Anterior cingulate cortex (tissue), 58 donors: ENCODE measurements at regions not wholly inside any gene's neighbourhood (a gene's known extent, or its start where the extent isn't known, plus 50 kb on each side); places are given as distances from the start of the nearest gene placed in this dataset.

Source experiments
- DNase-seq, 58 donors: peaks; one replicate each; lab custom pipeline; 2025; lab: John Stamatoyannopoulos, UW

GRCh38 chr15:70203981-70204560, 106.4 kb upstream of the TLE3 start:
- no peak for DNase-seq

- DNase-seq: no peak
These were observed 105.0 kb upstream of the TLE3 start for GRCh38 chr15:70202756-70203155.

- no peak for DNase-seq
These were observed 103.7 kb upstream of the TLE3 start for GRCh38 chr15:70201425-70201775.

GRCh38 chr15:70200511-70201424, 103.1 kb upstream of the TLE3 start:
- peak in 20 of 58 donors; percentile 2 to 75 (median 34) for DNase-seq

GRCh38 chr15:70199540-70200410, 102.1 kb upstream of the TLE3 start:
- DNase-seq: no peak

GRCh38 chr15:70199124-70199482, 101.4 kb upstream of the TLE3 start:
- no peak for DNase-seq

GRCh38 chr15:70198441-70199123, 100.9 kb upstream of the TLE3 start:
- no peak for DNase-seq

- DNase-seq: no peak
These were observed 100.2 kb upstream of the TLE3 start for GRCh38 chr15:70197945-70198361.

- no peak for DNase-seq
These were observed 99.7 kb upstream of the TLE3 start for GRCh38 chr15:70197318-70197944.

- peak in 1 of 58 donors; percentile 19 for DNase-seq
These were observed 98.9 kb upstream of the TLE3 start for GRCh38 chr15:70196372-70197316.

- DNase-seq: peak in 55 of 58 donors; percentile 18 to 91 (median 67)
These were observed 98.0 kb upstream of the TLE3 start for GRCh38 chr15:70195587-70196305.

- peak in 1 of 58 donors; percentile 25 for DNase-seq
These were observed 97.5 kb upstream of the TLE3 start for GRCh38 chr15:70195171-70195570.

GRCh38 chr15:70194266-70194665, 96.5 kb upstream of the TLE3 start:
- DNase-seq: no peak

- no peak for DNase-seq
These were observed 96.0 kb upstream of the TLE3 start for GRCh38 chr15:70193734-70194133.

- DNase-seq: no peak
These were observed 94.8 kb upstream of the TLE3 start for GRCh38 chr15:70192490-70192889.

GRCh38 chr15:70192041-70192440, 94.3 kb upstream of the TLE3 start:
- no peak for DNase-seq

GRCh38 chr15:70190965-70191364, 93.2 kb upstream of the TLE3 start:
- no peak for DNase-seq
